ENCODE measurements at regions not wholly inside any gene's neighbourhood (a gene's known extent, or its start where the extent isn't known, plus 50 kb on each side); places are given as distances from the start of the nearest gene placed in this dataset.

DNA sequence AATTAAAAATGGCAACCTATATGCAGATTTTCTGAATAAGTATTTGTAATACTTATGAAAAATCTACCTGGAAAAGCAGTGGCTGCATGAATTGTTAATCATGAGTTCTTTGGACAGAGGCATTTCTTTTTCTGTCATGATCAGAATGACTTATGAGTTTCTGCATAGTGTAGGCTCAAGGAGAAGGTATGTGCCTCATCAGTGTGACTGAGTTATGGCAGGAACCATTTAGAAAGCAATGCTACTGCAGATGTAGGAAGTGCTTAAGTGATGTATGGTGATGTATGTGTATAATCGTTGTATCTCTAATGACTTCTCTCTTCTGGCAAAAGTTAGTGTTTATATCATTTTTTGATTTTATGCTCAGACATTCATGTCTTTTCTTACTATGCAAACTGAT lies 816.4 kb upstream of the FBXO33 start:
- Mint-ChIP-seq H3K4me3 (no peak overlapping the region), H3K27ac (ENCODE audit: unreplicated experiment) (no peak overlapping the region), H3K9me3 (peaks cover 6% of the 10 kb centered on the region), H3K36me3 (ENCODE audit: low read depth) (no peaks in the 10 kb centered on the region), H3K27me3 (ENCODE audit: low read depth) (no peaks in the 10 kb centered on the region), H3K4me1 (no peaks in the 10 kb centered on the region)
- TF ChIP-seq, protein P1, sequence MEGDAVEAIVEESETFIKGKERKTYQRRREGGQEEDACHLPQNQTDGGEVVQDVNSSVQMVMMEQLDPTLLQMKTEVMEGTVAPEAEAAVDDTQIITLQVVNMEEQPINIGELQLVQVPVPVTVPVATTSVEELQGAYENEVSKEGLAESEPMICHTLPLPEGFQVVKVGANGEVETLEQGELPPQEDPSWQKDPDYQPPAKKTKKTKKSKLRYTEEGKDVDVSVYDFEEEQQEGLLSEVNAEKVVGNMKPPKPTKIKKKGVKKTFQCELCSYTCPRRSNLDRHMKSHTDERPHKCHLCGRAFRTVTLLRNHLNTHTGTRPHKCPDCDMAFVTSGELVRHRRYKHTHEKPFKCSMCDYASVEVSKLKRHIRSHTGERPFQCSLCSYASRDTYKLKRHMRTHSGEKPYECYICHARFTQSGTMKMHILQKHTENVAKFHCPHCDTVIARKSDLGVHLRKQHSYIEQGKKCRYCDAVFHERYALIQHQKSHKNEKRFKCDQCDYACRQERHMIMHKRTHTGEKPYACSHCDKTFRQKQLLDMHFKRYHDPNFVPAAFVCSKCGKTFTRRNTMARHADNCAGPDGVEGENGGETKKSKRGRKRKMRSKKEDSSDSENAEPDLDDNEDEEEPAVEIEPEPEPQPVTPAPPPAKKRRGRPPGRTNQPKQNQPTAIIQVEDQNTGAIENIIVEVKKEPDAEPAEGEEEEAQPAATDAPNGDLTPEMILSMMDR (conservative IDR thresholded peaks at IDR 0.05): no peak
- DNase-seq (ENCODE audit: low read depth, low spot score): no peak

- DNase-seq (ENCODE audit: low read depth, low spot score): no peak
- Mint-ChIP-seq H3K36me3 (ENCODE audit: low read depth) (no peaks in the 10 kb centered on the region), H3K27ac (ENCODE audit: unreplicated experiment) (no peak overlapping the region), H3K4me3 (no peak overlapping the region), H3K27me3 (ENCODE audit: low read depth) (no peaks in the 10 kb centered on the region), H3K4me1 (no peaks in the 10 kb centered on the region), H3K9me3 (peaks cover 3% of the 10 kb centered on the region)
- TF ChIP-seq, protein P1 (conservative IDR thresholded peaks at IDR 0.05): no peak
Observed at GRCh38 chr14:40240245-40240859, 808.1 kb upstream of the FBXO33 start.

- Mint-ChIP-seq H3K36me3 (ENCODE audit: low read depth) (peaks cover 2% of the 10 kb centered on the region), H3K9me3 (peaks cover 8% of the 10 kb centered on the region), H3K4me3 (no peak overlapping the region), H3K27me3 (ENCODE audit: low read depth) (no peaks in the 10 kb centered on the region), H3K27ac (ENCODE audit: unreplicated experiment) (no peak overlapping the region), H3K4me1 (no peaks in the 10 kb centered on the region)
- no peak for DNase-seq (ENCODE audit: low read depth, low spot score)
- TF ChIP-seq, protein P1 (conservative IDR thresholded peaks at IDR 0.05): no peak
Observed at GRCh38 chr14:40232302-40232701, 800.1 kb upstream of the FBXO33 start.

DNA sequence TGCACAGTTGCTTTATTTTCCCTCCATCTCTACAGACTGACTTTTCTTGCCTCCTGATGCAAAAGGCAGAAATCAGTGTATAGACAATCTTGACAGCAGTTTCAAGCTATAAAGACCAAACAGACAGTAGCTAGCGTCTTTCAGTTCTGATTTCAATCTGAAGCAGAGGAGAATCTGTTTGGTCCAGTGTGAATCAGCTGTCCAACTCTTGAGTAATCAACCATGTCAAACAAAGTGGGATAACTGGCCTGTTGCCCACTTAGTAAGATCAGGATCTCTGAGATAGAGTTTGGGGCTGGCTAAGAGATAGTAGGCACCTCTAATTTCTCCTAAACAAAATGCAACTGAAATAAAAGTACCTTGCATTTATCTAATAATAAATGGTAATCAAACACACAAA lies 797.4 kb upstream of the FBXO33 start:
- Mint-ChIP-seq H3K27ac (ENCODE audit: unreplicated experiment) (no peak overlapping the region), H3K4me1 (no peaks in the 10 kb centered on the region), H3K4me3 (no peak overlapping the region), H3K36me3 (ENCODE audit: low read depth) (peaks cover 2% of the 10 kb centered on the region), H3K9me3 (peaks cover 4% of the 10 kb centered on the region), H3K27me3 (ENCODE audit: low read depth) (no peaks in the 10 kb centered on the region)
- no peak for DNase-seq (ENCODE audit: low read depth, low spot score)
- TF ChIP-seq, protein P1 (conservative IDR thresholded peaks at IDR 0.05): no peak

DNA sequence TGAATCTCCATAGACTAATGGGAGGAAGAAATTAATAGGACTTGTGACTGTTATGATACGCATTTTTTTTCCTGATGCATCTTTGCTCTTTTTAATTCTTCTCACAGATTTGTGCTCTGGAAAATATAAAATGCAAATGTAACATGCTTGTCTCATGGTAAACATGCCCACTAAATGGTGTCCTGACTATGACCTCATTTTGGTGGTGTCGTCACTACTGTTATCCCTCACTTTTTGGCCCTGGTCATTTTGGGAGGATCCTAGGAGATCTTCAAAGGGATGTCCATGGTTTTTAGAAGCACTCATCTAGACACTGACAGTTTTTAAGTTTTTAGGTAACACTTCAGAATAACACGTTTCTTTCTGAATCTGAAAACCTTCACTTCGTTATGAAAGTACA lies 790.8 kb upstream of the FBXO33 start:
- no peak overlapping the region for H3K27ac Mint-ChIP-seq (ENCODE audit: unreplicated experiment)

More for the DNA sequence above, 790.8 kb upstream of the FBXO33 start:
- Mint-ChIP-seq H3K36me3 (ENCODE audit: low read depth) (no peaks in the 10 kb centered on the region), H3K27me3 (ENCODE audit: low read depth) (no peaks in the 10 kb centered on the region), H3K4me1 (no peaks in the 10 kb centered on the region), H3K9me3 (peaks cover 3% of the 10 kb centered on the region), H3K4me3 (no peak overlapping the region)
- TF ChIP-seq, protein P1 (conservative IDR thresholded peaks at IDR 0.05): no peak
- DNase-seq (ENCODE audit: low read depth, low spot score): no peak

Data from neural crest cell (in vitro differentiated cells).